GM23248 (cell line): ENCODE measurements at regions not wholly inside any gene's neighbourhood (a gene's known extent, or its start where the extent isn't known, plus 50 kb on each side); places are given as distances from the start of the nearest gene placed in this dataset.

Experiments used
- EZH2 ChIP-seq: fragments of 200-600 bp; sonication (generic); IDR thresholded peaks from 2 replicates; pipeline ENCODE4 v1.6.1; 2018; ENCODE audit warnings: antibody characterized with exemption, mild to moderate bottlenecking; ENCODE audit not compliant: insufficient read depth, poor library complexity, severe bottlenecking
- EZH2phosphoT487 ChIP-seq: fragments of 200-600 bp; sonication (generic); IDR thresholded peaks from 2 replicates; pipeline ENCODE4 v1.6.1; 2018; ENCODE audit warnings: antibody characterized with exemption, moderate library complexity, mild to moderate bottlenecking, low read depth; ENCODE audit not compliant: insufficient read depth

DNA sequence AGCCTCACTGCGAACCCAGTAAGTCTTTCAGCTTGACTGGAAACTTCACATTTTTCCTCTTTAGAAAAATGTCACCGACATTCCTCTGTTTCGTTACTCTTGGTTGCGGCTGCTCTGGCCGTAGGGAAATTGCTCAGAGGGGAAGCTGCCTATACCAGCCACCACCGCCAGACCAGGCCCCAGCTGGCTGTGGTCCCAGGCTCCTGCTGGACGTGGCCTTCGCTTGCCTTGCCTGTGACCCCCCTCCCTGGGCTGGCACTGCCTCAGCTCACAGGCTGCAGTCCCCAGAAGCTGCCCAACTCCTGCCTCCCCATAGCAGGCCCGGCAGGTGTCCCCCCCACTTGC is 197.8 kb downstream of the MN1 start:
- TF ChIP-seq EZH2: no peak
- no peak for TF ChIP-seq EZH2phosphoT487
